ENCODE measurements at regions not wholly inside any gene's neighbourhood (a gene's known extent, or its start where the extent isn't known, plus 50 kb on each side); places are given as distances from the start of the nearest gene placed in this dataset.

GRCh38 chr2:228875152-228875900 is 395.8 kb downstream of the PID1 start:
- TF ChIP-seq CTCF (IDR thresholded peaks at IDR 0.05) (no peak), POLR2A (IDR thresholded peaks at IDR 0.05) (no peak), POLR2AphosphoS5 (IDR thresholded peaks at IDR 0.05) (no peak)

All from sigmoid colon (tissue), 4 donors.